Rectal smooth muscle tissue (tissue), 1 donor: ENCODE measurements at regions not wholly inside any gene's neighbourhood (a gene's known extent, or its start where the extent isn't known, plus 50 kb on each side); places are given as distances from the start of the nearest gene placed in this dataset.

Experiments used
- H3K27ac ChIP-seq: one replicate; pipeline ENCODE4 v1.7.0; 2013; ENCODE audit warnings: low read depth, low read length, inconsistent platforms
- H3K27me3 ChIP-seq: one replicate; pipeline ENCODE4 v1.7.0; 2013; ENCODE audit warnings: low read length; ENCODE audit not compliant: control insufficient read depth, insufficient read depth
- H3K36me3 ChIP-seq: one replicate; pipeline ENCODE4 v1.7.0; 2013; ENCODE audit warnings: low read length; ENCODE audit not compliant: control insufficient read depth, insufficient read depth
- H3K4me1 ChIP-seq: one replicate; pipeline ENCODE4 v1.7.0; 2013; ENCODE audit warnings: low read length; ENCODE audit not compliant: control insufficient read depth, insufficient read depth
- H3K4me3 ChIP-seq: one replicate; pipeline ENCODE4 v1.7.0; 2013; ENCODE audit warnings: low read length
- H3K9ac ChIP-seq: one replicate; pipeline ENCODE4 v1.7.0; 2013; ENCODE audit warnings: low read length

DNA sequence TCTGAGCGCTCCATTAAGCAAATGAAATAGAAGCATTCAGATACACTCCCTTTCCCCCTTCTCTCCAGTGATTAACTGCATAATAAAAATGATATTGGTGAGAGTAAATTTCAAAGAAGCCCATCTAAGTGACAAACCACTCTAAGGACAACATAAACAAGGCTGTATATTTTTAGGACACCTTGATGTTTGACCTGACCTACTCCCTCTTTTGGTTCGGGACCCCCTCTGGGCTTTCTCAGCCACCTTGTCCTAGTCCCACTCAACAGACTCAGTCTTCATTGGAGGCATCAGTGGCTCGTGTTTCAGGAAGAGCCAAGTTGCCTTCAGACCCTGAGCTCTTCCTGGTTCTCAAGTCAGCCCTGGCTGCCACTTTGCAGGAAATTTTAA lies 182.3 kb upstream of the NCAM1 start:
- no peak overlapping the region for H3K4me3 ChIP-seq
- no peak overlapping the region for H3K27ac ChIP-seq
- no peaks in the 10 kb centered on the region for H3K27me3 ChIP-seq
- no peak overlapping the region for H3K9ac ChIP-seq
- H3K4me1 ChIP-seq, result peaks cover under 1% of the 10 kb centered on the region
- no peaks in the 10 kb centered on the region for H3K36me3 ChIP-seq

GRCh38 chr11:112780351-112781087 lies 180.7 kb upstream of the NCAM1 start:
- Histone ChIP-seq H3K4me3 (no peak overlapping the region), H3K27me3 (no peaks in the 10 kb centered on the region), H3K27ac (no peak overlapping the region), H3K36me3 (no peaks in the 10 kb centered on the region), H3K9ac (no peak overlapping the region), H3K4me1 (peaks cover 13% of the 10 kb centered on the region)

- H3K4me3 ChIP-seq, result no peak overlapping the region
- H3K4me1 ChIP-seq, result peaks cover 19% of the 10 kb centered on the region
- no peaks in the 10 kb centered on the region for H3K36me3 ChIP-seq
- no peak overlapping the region for H3K9ac ChIP-seq
- H3K27me3 ChIP-seq, result no peaks in the 10 kb centered on the region
- peak overlapping the region; percentile 35 for H3K27ac ChIP-seq
Measured at GRCh38 chr11:112783945-112784322, 177.3 kb upstream of the NCAM1 start.

- Histone ChIP-seq H3K27me3 (no peaks in the 10 kb centered on the region), H3K4me3 (no peak overlapping the region)
Measured at GRCh38 chr11:112784323-112785073, 176.7 kb upstream of the NCAM1 start.

DNA sequence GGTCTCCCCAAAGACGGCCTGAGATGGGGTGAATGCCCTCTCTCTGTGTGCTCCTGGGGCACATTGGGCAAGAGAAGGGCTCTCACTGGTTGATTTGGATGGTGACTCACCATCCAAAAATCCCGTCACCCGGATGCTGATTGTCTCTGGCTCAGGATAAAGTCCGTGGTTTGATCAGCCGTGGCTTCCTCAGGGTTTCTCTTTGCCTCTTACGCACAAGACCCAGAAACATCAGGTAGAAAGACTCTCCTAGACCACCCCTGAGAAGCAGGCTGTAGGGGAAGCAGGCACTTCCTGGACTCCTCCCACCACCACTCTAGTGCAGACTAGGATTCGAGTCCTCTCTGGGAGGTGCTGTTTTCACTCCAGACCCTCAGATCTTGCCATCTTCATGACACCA lies 176.1 kb upstream of the NCAM1 start:
- no peaks in the 10 kb centered on the region for H3K27me3 ChIP-seq
- no peaks in the 10 kb centered on the region for H3K36me3 ChIP-seq
- H3K4me1 ChIP-seq, result peaks cover 19% of the 10 kb centered on the region
- peak overlapping the region; percentile 33 for H3K27ac ChIP-seq
- no peak overlapping the region for H3K4me3 ChIP-seq
- no peak overlapping the region for H3K9ac ChIP-seq

More at GRCh38 chr11:112784323-112785073, 176.7 kb upstream of the NCAM1 start:
- peak overlapping the region; percentile 35 for H3K27ac ChIP-seq
- H3K9ac ChIP-seq, result no peak overlapping the region
- H3K4me1 ChIP-seq, result peaks cover 19% of the 10 kb centered on the region
- no peaks in the 10 kb centered on the region for H3K36me3 ChIP-seq

DNA sequence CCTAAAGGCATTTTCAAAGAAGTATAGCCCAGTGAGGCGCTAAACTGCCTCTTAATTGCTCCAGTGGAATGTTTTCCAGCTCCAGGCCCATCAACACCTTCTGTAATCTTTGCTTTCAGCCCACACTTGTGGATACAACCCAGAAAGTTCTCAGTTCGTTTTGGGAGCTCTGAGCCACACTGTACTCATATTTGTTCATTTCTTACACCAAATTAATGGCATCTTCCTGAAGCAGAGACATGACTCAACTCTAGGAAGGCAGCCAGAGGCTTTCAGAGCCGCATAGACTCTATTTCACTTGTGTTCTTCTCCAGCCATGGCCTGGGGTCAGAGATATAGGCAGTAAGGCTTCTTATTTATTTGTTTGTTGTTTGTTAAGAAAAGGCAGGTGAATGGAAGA lies 175.5 kb upstream of the NCAM1 start:
- H3K4me3 ChIP-seq, result no peak overlapping the region
- no peaks in the 10 kb centered on the region for H3K36me3 ChIP-seq
- H3K4me1 ChIP-seq, result peaks cover 19% of the 10 kb centered on the region
- peak overlapping the region; percentile 33 for H3K27ac ChIP-seq
- no peak overlapping the region for H3K9ac ChIP-seq
- H3K27me3 ChIP-seq, result no peaks in the 10 kb centered on the region

DNA sequence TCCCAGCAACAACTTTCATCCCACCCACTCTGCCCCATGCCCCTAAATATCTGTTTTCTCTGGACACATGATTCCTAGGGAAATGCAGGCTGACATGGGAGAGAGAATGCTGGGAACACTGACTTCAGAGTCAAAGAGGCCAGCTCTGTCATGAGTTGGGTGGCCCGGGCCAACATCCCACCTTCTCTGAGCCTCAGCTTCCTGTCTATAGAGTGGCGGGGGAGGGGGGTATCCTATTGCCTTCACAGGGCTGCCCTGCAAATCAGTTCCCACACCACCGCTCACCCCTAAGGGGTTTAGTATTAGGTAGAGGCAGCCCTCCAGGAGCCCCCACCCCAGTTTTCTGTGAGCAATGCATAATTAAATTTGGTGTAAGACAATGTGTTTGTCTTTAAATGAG lies 175.0 kb upstream of the NCAM1 start:
- no peak overlapping the region for H3K4me3 ChIP-seq
- H3K36me3 ChIP-seq, result no peaks in the 10 kb centered on the region
- peak overlapping the region; percentile 16 for H3K27ac ChIP-seq
- no peak overlapping the region for H3K9ac ChIP-seq
- peaks cover 19% of the 10 kb centered on the region for H3K4me1 ChIP-seq
- H3K27me3 ChIP-seq, result no peaks in the 10 kb centered on the region

- H3K27me3 ChIP-seq, result no peaks in the 10 kb centered on the region
- H3K9ac ChIP-seq, result no peak overlapping the region
- H3K4me3 ChIP-seq, result no peak overlapping the region
- peaks cover 19% of the 10 kb centered on the region for H3K4me1 ChIP-seq
- H3K36me3 ChIP-seq, result no peaks in the 10 kb centered on the region
- H3K27ac ChIP-seq, result no peak overlapping the region
Measured at GRCh38 chr11:112786886-112787530, 174.2 kb upstream of the NCAM1 start.

DNA sequence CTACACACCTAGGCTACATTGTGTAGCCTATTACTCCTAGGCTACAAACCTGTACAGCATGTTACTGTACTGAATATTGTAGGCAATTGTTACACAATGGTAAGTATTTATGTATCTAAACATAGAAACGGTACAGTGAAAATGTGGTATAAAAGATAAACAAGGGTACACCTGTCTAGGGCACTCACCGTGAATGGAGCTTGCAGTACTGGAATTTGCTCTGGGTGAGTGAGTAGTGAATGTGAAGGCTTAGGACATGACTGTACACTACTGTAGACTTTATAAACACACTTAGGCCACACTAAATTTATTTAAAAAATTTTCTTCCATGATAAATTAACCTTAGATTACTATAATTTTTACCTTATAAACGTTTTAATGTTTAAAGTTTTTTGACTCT lies 171.7 kb upstream of the NCAM1 start:
- H3K36me3 ChIP-seq, result no peaks in the 10 kb centered on the region
- H3K27me3 ChIP-seq, result no peaks in the 10 kb centered on the region
- H3K27ac ChIP-seq, result no peak overlapping the region
- no peak overlapping the region for H3K9ac ChIP-seq
- no peak overlapping the region for H3K4me3 ChIP-seq
- peaks cover 14% of the 10 kb centered on the region for H3K4me1 ChIP-seq

- Histone ChIP-seq H3K9ac (no peak overlapping the region), H3K36me3 (no peaks in the 10 kb centered on the region), H3K27me3 (no peaks in the 10 kb centered on the region), H3K4me3 (no peak overlapping the region), H3K27ac (no peak overlapping the region), H3K4me1 (peaks cover 8% of the 10 kb centered on the region)
Measured at GRCh38 chr11:112790286-112790685, 170.9 kb upstream of the NCAM1 start.

GRCh38 chr11:112792070-112792469 lies 169.2 kb upstream of the NCAM1 start:
- Histone ChIP-seq H3K9ac (no peak overlapping the region), H3K4me1 (peaks cover 17% of the 10 kb centered on the region), H3K4me3 (no peak overlapping the region), H3K27me3 (no peaks in the 10 kb centered on the region), H3K36me3 (no peaks in the 10 kb centered on the region), H3K27ac (no peak overlapping the region)

GRCh38 chr11:112793416-112793815 lies 167.8 kb upstream of the NCAM1 start:
- H3K4me3 ChIP-seq, result no peak overlapping the region
- no peaks in the 10 kb centered on the region for H3K27me3 ChIP-seq
- peaks cover 18% of the 10 kb centered on the region for H3K4me1 ChIP-seq
- H3K27ac ChIP-seq, result no peak overlapping the region
- H3K36me3 ChIP-seq, result no peaks in the 10 kb centered on the region
- no peak overlapping the region for H3K9ac ChIP-seq
